BE2C (cell line): ENCODE measurements at regions not wholly inside any gene's neighbourhood (a gene's known extent, or its start where the extent isn't known, plus 50 kb on each side); places are given as distances from the start of the nearest gene placed in this dataset.

ENCODE experiments used
- DNase-seq: peaks from one replicate; pipeline ENCODE4 v3.0.0-alpha.2; 2020
- H3K27me3 ChIP-seq: fragments of 250-450 bp; sonication (Bioruptor Pico); 2 replicates; pipeline ENCODE4 v1.5.1; 2020; ENCODE audit warnings: mild to moderate bottlenecking
- H3K36me3 ChIP-seq: fragments of 250-450 bp; sonication (Bioruptor Pico); 2 replicates; pipeline ENCODE4 v1.5.1; 2020; ENCODE audit warnings: mild to moderate bottlenecking
- H3K4me1 ChIP-seq: fragments of 250-450 bp; sonication (Bioruptor Pico); 2 replicates; pipeline ENCODE4 v1.5.1; 2020
- H3K4me3 ChIP-seq: 2 replicates; pipeline ENCODE4 v1.5.1; 2011; ENCODE audit warnings: low read depth, low read length
- H3K9me3 ChIP-seq: fragments of 250-450 bp; sonication (Bioruptor Pico); 2 replicates; pipeline ENCODE4 v1.5.1; 2020
- TF ChIP-seq, protein P1 (sequence below): IDR thresholded peaks from 2 replicates; pipeline ENCODE4 v1.5.1; 2012; ENCODE audit warnings: mild to moderate bottlenecking, low read depth, low read length

DNA sequence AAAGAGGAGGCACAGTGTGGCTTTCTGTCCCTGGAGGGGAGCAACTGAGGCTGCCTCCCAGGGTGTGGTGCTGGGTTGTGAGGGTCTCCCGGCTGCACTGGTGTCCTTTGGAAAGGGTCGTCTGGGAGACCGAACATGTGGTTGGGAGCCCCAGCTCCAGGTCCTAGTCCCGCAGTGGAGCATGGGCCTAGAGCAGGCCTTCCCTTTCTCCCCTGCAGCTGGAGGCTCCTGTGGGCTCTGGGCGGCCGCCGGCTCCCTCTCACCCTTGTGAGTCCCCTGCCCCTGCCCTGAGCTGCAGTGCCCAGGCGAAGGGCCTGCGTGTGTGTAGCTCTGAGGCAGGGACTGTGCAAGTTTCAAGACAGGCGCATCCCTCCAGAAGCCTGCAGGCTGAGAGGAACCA, 1492.7 kb downstream of the BRD1 start:
- H3K36me3 ChIP-seq, result no peaks in the 10 kb centered on the region
- H3K4me1 ChIP-seq, result no peaks in the 10 kb centered on the region
- H3K4me3 ChIP-seq, result no peak overlapping the region
- TF ChIP-seq, protein P1, sequence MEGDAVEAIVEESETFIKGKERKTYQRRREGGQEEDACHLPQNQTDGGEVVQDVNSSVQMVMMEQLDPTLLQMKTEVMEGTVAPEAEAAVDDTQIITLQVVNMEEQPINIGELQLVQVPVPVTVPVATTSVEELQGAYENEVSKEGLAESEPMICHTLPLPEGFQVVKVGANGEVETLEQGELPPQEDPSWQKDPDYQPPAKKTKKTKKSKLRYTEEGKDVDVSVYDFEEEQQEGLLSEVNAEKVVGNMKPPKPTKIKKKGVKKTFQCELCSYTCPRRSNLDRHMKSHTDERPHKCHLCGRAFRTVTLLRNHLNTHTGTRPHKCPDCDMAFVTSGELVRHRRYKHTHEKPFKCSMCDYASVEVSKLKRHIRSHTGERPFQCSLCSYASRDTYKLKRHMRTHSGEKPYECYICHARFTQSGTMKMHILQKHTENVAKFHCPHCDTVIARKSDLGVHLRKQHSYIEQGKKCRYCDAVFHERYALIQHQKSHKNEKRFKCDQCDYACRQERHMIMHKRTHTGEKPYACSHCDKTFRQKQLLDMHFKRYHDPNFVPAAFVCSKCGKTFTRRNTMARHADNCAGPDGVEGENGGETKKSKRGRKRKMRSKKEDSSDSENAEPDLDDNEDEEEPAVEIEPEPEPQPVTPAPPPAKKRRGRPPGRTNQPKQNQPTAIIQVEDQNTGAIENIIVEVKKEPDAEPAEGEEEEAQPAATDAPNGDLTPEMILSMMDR, result no peak
- H3K9me3 ChIP-seq, result peaks cover 3% of the 10 kb centered on the region; the same call in 1 of the 2 replicates
- H3K27me3 ChIP-seq, result no peaks in the 10 kb centered on the region
- no peak for DNase-seq

DNA sequence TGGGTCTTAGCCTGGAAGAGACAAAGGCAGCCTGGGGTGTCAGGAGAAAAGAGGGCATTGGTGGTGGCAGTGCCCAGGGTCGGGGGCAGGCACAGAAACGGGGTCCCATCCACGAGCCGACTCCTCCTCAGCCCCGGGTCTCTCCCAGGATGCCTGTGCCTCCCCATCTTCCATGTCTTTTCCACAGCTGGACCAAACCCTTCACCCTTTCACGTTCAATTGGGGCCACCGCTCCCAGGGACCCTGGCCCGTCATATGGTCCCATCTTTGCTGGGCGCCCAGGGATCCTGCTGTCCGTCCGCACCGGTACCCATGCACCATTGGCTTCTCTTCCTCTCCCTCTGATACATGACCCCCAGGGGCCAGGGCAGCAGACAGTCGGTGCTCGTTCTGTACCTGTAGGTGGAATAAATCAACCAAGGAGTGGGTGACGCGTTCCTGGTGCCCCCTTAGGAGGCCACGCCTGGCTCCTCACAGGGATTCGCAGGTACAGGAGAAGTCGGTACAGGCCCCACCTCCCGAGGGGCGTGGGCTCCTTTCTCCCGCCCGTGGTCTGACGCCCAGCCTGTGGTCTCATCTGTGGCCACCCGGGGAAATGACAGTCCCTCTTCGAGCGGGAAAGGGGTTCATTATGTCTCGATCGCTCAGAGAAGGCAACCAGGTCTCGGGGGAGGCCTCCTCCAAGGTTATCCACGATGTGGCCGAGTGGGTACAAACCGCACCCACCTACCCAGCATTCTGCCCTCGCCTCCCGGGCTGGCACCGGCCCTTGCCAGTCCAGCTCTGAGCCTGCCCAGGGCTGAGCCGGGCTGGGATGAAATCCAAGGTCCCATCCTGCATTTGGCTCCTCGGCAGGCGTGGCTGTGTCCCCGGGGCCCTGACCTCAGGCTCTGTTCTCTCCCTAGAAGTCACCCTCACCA, 1493.6 kb downstream of the BRD1 start:
- H3K4me3 ChIP-seq, result no peak overlapping the region
- no peaks in the 10 kb centered on the region for H3K4me1 ChIP-seq
- no peaks in the 10 kb centered on the region for H3K36me3 ChIP-seq
- peaks cover 3% of the 10 kb centered on the region; the same call in 1 of the 2 replicates for H3K9me3 ChIP-seq
- no peaks in the 10 kb centered on the region for H3K27me3 ChIP-seq
- DNase-seq, result no peak
- TF ChIP-seq, protein P1, result no peak

DNA sequence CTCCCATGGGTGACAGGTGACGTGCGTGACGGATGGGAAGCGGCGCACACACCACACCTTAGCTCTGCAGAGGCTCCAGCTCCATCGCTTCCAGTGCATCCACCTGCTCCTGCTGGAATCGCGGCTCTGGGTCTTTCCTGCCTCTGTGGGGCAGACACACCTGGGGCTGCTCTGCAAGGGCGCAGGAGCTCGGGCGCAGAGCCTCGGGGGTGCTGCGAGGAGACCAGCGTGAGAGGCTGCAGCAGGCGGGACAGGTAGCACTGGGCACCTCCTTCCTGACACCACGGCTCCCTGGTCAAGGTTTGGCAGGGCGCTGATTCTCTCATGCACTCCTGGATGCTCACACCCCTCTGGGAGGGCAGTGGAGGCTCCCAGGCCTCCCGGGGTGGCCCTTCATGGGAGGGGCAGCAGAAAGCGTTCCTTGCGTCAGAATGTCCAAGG, 1494.3 kb downstream of the BRD1 start:
- H3K4me3 ChIP-seq, result no peak overlapping the region
- no peak for DNase-seq
- no peaks in the 10 kb centered on the region for H3K36me3 ChIP-seq
- no peaks in the 10 kb centered on the region for H3K27me3 ChIP-seq
- H3K4me1 ChIP-seq, result no peaks in the 10 kb centered on the region
- H3K9me3 ChIP-seq, result peaks cover 3% of the 10 kb centered on the region; the same call in 1 of the 2 replicates
- TF ChIP-seq, protein P1, result no peak

DNA sequence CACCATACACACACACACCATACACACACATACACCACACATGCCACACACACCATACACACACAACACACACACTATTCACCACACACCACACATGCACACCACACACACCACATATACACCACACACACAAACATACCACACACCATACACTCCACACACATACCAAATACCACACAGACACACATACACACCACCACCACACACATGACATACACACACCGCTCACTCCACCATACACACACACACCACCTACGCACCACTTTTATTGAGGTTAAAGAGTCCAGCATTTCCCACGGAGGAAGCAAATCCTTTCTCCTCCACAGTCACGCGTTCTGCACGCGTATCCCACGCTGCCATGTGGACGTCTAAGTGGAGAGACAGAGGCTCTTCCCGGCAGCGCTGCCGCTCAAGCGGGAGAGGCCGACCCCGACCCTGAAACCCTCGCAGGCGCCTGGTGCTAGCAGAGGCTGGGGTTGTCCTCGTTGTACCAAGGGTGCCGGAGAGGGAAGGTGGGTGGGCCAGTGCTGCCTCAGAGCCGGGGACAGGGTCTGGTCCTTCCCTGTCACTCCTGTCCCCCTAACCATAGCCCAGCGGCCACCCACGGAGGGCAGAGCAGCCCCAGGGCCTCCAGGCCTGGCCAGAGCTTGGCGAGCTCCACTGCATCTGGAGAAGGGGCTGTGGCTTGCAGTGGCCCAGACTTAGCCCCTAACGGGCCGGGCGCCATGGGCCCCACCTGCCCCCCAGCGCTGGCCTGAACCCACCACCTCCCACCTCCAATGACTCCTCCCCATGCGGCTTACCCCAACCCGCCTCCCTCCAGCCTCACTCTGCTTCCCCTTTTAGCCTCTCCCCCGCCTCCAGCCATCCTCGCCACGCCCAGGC, 1495.0 kb downstream of the BRD1 start:
- H3K27me3 ChIP-seq, result no peaks in the 10 kb centered on the region
- H3K36me3 ChIP-seq, result no peaks in the 10 kb centered on the region
- no peak overlapping the region for H3K4me3 ChIP-seq
- peaks cover 3% of the 10 kb centered on the region; the same call in 1 of the 2 replicates for H3K9me3 ChIP-seq
- TF ChIP-seq, protein P1, result no peak
- no peak for DNase-seq
- H3K4me1 ChIP-seq, result no peaks in the 10 kb centered on the region

DNA sequence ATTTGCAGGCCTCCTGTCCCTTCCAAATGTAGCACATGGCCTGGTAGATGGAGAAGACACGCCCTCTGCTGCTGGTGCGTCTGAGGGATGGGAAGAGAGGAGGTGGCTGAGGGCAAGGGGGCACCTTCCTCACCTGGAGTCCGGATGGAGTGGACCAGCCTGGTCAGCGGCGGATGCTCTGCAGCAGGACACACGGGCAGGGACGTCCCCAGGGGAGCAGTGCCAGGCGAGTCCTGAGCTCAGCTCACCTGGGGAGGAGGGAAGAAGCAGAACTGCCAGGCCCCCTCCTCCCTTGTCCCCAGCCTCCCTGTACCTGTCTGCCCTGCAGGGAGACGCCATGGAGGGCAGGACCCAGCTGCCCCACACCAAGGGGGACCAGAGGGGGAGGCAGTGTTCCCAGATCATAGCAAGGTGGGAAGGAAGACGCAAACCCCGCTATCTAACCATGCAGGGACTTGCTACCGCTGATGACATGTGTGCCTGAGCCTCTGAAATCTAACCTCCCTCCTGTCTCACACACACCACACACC, 1495.9 kb downstream of the BRD1 start:
- Histone ChIP-seq H3K36me3 (no peaks in the 10 kb centered on the region), H3K4me1 (no peaks in the 10 kb centered on the region), H3K27me3 (no peaks in the 10 kb centered on the region), H3K4me3 (no peak overlapping the region), H3K9me3 (peaks cover 3% of the 10 kb centered on the region; the same call in 1 of the 2 replicates)
- TF ChIP-seq, protein P1, result no peak
- no peak for DNase-seq
